RWPE1 (cell line): ENCODE measurements at regions not wholly inside any gene's neighbourhood (a gene's known extent, or its start where the extent isn't known, plus 50 kb on each side); places are given as distances from the start of the nearest gene placed in this dataset.

Source experiments
- CTCF ChIA-PET: fragments of 350-600 bp; sonication (Branson Sonifier 250); formaldehyde crosslinking; extraction: SDS; loops from one replicate; lab custom pipeline; 2021; lab: Yijun Ruan, JAX
- POLR2A ChIA-PET: fragments of 400-600 bp; formaldehyde crosslinking; extraction: SDS; loops from one replicate; lab custom pipeline; 2020; ENCODE audit warnings: antibody characterized with exemption; ENCODE audit not compliant: low non-redundant PET; lab: Yijun Ruan, JAX
- DNase-seq: peaks from one replicate; pipeline ENCODE4 v3.0.0; 2012; ENCODE audit warnings: low spot score
- H3K27ac ChIP-seq: fragments of 450-650 bp; 2 replicates; pipeline ENCODE4 v1.5.1; 2017
- TF ChIP-seq, protein P1 (sequence below): fragments of 450-650 bp; conservative IDR thresholded peaks from 2 replicates; pipeline ENCODE4 v1.5.1; 2017; ENCODE audit warnings: low read depth, mild to moderate bottlenecking

DNA sequence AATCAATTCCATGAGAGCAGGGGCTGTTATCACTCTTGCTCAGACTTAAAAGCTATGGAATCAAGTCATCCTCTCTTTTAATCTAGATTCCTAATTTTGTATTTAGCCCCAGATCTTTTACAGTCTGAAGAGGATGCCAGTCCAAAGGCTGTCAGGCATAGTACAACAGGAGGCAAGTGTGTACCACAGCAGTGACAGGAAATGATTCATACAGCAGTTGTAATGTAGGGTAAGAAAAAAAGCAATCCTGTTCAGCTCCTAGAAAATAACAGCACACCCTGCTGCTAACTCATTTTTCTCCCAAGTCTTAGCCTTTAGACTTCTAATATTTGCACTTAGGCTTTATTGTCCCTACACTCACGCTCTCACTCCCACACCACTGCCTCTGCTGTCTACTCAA lies 127.8 kb upstream of the SYT4 start:
- no peak for DNase-seq

DNA sequence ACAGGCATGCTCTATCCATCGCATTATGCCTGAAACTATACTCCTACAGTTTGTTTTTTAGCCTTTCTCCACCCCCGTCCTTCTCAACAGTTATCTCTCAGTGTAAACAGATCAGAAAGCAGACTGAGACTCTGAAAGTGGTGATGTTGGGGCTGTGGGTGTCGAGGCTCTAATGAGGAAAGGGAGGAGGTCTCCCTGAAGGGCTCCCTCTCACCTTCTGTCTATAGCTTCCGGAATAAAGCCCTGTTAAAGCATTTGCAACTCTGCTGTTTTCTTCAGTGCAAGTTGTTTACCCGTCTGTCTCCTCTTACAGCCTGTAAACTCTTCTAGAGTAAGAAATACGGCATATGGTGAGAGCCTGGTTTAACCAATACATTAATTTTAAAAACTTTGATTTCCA lies 136.7 kb upstream of the SYT4 start:
- CTCF ChIA-PET: interaction anchor here (0.7 kb wide), 1 partner anchor 794 kb away, joined by 3 read pairs; no protein-coding TSS in a partner anchor
- POLR2A ChIA-PET: no interaction called here
- TF ChIP-seq, protein P1, sequence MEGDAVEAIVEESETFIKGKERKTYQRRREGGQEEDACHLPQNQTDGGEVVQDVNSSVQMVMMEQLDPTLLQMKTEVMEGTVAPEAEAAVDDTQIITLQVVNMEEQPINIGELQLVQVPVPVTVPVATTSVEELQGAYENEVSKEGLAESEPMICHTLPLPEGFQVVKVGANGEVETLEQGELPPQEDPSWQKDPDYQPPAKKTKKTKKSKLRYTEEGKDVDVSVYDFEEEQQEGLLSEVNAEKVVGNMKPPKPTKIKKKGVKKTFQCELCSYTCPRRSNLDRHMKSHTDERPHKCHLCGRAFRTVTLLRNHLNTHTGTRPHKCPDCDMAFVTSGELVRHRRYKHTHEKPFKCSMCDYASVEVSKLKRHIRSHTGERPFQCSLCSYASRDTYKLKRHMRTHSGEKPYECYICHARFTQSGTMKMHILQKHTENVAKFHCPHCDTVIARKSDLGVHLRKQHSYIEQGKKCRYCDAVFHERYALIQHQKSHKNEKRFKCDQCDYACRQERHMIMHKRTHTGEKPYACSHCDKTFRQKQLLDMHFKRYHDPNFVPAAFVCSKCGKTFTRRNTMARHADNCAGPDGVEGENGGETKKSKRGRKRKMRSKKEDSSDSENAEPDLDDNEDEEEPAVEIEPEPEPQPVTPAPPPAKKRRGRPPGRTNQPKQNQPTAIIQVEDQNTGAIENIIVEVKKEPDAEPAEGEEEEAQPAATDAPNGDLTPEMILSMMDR: no peak

More for the DNA sequence above, 127.8 kb upstream of the SYT4 start:
- CTCF ChIA-PET: no interaction called here
- POLR2A ChIA-PET: no interaction called here
- TF ChIP-seq, protein P1: no peak
- no peak overlapping the region for H3K27ac ChIP-seq

DNA sequence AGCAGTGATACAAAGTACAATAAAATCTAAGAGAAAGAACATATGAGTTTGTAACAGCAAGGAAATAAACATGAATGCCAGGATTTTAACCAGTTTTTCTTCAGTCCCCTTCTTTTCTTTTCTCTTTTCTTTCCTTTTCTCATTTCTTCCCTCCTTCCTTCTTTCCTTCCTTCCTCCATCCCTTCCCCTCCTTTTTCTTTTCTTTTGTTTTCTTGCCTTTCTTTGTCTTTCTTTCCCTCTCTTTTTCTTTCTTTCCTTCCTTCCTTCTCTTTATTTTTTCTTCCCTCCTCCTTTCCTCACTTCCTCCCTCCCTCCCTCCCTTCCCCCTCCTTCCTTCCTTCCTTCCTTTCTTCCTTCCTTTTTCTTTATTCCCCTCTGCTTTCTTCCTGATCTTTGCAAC lies 142.8 kb upstream of the SYT4 start:
- TF ChIP-seq, protein P1: no peak
- CTCF ChIA-PET: no interaction called here
- DNase-seq: no peak
- POLR2A ChIA-PET: no interaction called here
- no peak overlapping the region for H3K27ac ChIP-seq

More for the DNA sequence above, 136.7 kb upstream of the SYT4 start:
- no peak overlapping the region for H3K27ac ChIP-seq
- no peak for DNase-seq

DNA sequence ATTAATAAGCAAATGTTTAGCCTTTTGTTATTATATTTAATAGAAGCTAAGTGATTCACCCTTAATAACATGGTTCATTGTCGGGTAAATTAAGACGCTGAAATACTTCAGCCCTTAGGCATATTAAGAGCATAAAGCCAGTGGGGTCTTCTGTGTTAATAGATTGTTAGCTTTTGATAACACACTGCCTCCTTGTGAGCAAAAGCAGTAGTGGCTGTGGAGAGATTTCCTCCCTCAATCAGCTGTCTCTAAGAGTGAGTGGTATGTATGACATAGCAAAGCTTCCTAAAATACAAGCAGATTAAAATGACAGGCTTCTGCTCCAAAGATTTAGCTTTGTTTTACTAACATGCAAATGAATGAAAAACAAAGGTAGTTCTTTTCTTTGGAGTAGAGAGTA lies 143.7 kb upstream of the SYT4 start:
- TF ChIP-seq, protein P1: no peak
- CTCF ChIA-PET: no interaction called here
- H3K27ac ChIP-seq: no peak overlapping the region
- no peak for DNase-seq
- POLR2A ChIA-PET: no interaction called here

DNA sequence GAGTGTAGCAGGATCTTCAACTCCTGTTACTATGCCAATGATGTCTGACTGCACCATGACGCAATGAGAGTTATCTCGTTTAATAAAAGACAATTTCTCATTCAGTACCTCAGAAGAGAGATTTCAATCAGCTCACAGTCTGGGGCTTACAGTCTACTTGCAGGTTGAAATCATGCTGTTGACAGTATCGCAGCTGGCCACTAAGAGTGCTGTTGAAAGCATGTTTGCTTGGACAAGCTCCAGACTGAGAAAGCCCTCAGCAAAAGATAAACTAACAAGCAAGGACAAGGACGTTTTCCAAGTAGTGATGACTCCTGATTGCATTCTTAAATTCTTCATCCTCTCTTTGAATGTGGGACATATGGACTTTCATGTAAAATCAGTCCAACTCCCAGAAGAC lies 145.2 kb upstream of the SYT4 start:
- H3K27ac ChIP-seq: no peak overlapping the region
- no peak for DNase-seq
- ChIA-PET CTCF (interaction anchor here (0.7 kb wide), 1 partner anchor 429 kb away, joined by 3 read pairs; no protein-coding TSS in a partner anchor), POLR2A (no interaction called here)
- TF ChIP-seq, protein P1: no peak

DNA sequence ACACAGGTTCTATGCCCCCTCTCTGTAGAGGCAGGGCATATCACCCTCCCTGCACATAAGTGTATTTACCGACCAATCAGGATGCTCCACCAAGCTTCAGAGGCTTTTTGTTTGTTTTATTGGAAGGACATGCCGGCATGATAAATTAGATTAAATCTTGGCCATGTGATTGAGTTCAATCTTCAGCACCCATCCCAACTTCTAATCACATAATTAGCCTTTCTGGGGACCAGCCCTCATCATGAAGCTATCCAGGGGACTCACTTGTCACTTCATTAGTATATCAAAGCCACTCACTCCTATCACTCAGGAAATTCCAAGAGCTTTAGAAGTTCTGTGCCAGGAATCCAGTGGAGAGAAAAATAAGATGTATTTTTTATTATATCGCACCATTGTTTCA lies 158.6 kb upstream of the SYT4 start:
- TF ChIP-seq, protein P1: no peak
- H3K27ac ChIP-seq: no peak overlapping the region
- no peak for DNase-seq
- POLR2A ChIA-PET: no interaction called here
- CTCF ChIA-PET: no interaction called here

DNA sequence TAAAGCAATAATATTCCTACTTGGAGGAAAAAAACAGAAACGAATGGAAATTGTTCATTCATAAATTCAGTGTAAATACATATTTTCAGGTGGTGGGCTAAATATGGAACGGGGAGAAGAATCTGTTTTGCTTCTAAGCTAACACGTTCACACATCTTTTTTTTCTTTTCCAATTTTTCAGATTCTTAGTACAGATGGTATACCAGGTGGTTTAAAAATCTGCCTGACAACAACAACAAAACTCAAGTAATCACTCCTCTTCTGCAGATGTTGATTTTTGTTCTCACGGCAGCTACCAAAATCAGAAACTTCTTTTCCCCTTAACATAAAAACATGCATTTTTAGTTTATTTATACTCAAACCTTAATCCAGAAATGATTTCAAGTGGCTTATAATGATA lies 164.8 kb upstream of the SYT4 start:
- POLR2A ChIA-PET: no interaction called here
- CTCF ChIA-PET: no interaction called here

More for the DNA sequence above, 164.8 kb upstream of the SYT4 start:
- TF ChIP-seq, protein P1: no peak
- no peak for DNase-seq
- no peak overlapping the region for H3K27ac ChIP-seq
